ENCODE measurements at regions not wholly inside any gene's neighbourhood (a gene's known extent, or its start where the extent isn't known, plus 50 kb on each side); places are given as distances from the start of the nearest gene placed in this dataset.

GRCh38 chr6:68473433-68474210 lies 161.5 kb upstream of the ADGRB3 start:
- DNase-seq (ENCODE audit: low read depth) = no peak
- TF ChIP-seq CTCF (IDR thresholded peaks at IDR 0.05; ENCODE audit: insufficient read depth, low read depth, low read length) = no peak
- H3K4me3 ChIP-seq (ENCODE audit: low read depth, low read length) = no peak overlapping the region

- TF ChIP-seq CTCF (IDR thresholded peaks at IDR 0.05; ENCODE audit: insufficient read depth, low read depth, low read length) = no peak
- H3K4me3 ChIP-seq (ENCODE audit: low read depth, low read length) = no peak overlapping the region
- no peak for DNase-seq (ENCODE audit: low read depth)
Observed at GRCh38 chr6:68468244-68468884, 166.7 kb upstream of the ADGRB3 start.

GRCh38 chr6:68458447-68458846 lies 176.6 kb upstream of the ADGRB3 start:
- no peak for TF ChIP-seq CTCF (IDR thresholded peaks at IDR 0.05; ENCODE audit: insufficient read depth, low read depth, low read length)
- DNase-seq (ENCODE audit: low read depth) = no peak
- H3K4me3 ChIP-seq (ENCODE audit: low read depth, low read length) = no peak overlapping the region

GRCh38 chr6:68447112-68447511 lies 188.0 kb upstream of the ADGRB3 start:
- no peak for TF ChIP-seq CTCF (IDR thresholded peaks at IDR 0.05; ENCODE audit: insufficient read depth, low read depth, low read length)
- no peak overlapping the region for H3K4me3 ChIP-seq (ENCODE audit: low read depth, low read length)
- DNase-seq (ENCODE audit: low read depth) = no peak

- TF ChIP-seq CTCF (IDR thresholded peaks at IDR 0.05; ENCODE audit: insufficient read depth, low read depth, low read length) = no peak
- no peak overlapping the region for H3K4me3 ChIP-seq (ENCODE audit: low read depth, low read length)
- no peak for DNase-seq (ENCODE audit: low read depth)
Observed at GRCh38 chr6:68445926-68446325, 189.2 kb upstream of the ADGRB3 start.

GRCh38 chr6:68443704-68444103 lies 191.4 kb upstream of the ADGRB3 start:
- TF ChIP-seq CTCF (IDR thresholded peaks at IDR 0.05; ENCODE audit: insufficient read depth, low read depth, low read length) = no peak
- DNase-seq (ENCODE audit: low read depth) = no peak
- H3K4me3 ChIP-seq (ENCODE audit: low read depth, low read length) = no peak overlapping the region
